ENCODE measurements at regions not wholly inside any gene's neighbourhood (a gene's known extent, or its start where the extent isn't known, plus 50 kb on each side); places are given as distances from the start of the nearest gene placed in this dataset.

DNA sequence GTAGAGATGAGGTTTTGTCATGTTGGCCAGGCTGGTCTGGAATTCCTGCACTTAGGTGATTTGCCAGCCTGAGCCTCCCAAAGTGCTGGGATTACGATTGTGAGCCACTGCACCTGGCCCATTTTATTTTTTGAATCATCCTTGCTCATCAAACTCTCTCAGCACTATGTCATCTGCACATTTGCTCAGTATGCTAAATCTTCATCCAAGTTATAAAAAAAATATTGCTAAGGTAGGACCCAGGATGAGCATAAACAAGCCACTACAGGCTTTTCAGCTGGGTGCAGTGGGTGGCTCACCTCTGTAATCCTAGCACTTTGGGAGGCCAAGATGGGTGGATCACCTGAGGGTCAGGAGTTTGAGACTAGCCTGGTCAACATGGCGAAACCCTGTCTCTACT lies 510.1 kb upstream of the LARGE1 start:
- no peaks in the 10 kb centered on the region for H3K9me3 Mint-ChIP-seq
- TF ChIP-seq, protein P1, sequence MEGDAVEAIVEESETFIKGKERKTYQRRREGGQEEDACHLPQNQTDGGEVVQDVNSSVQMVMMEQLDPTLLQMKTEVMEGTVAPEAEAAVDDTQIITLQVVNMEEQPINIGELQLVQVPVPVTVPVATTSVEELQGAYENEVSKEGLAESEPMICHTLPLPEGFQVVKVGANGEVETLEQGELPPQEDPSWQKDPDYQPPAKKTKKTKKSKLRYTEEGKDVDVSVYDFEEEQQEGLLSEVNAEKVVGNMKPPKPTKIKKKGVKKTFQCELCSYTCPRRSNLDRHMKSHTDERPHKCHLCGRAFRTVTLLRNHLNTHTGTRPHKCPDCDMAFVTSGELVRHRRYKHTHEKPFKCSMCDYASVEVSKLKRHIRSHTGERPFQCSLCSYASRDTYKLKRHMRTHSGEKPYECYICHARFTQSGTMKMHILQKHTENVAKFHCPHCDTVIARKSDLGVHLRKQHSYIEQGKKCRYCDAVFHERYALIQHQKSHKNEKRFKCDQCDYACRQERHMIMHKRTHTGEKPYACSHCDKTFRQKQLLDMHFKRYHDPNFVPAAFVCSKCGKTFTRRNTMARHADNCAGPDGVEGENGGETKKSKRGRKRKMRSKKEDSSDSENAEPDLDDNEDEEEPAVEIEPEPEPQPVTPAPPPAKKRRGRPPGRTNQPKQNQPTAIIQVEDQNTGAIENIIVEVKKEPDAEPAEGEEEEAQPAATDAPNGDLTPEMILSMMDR (conservative IDR thresholded peaks at IDR 0.05) = no peak
- H3K36me3 Mint-ChIP-seq (ENCODE audit: low read depth) = no peaks in the 10 kb centered on the region
- Histone ChIP-seq H3K9ac (ENCODE audit: extremely low read depth, low read length, poor library complexity, severe bottlenecking) (no peak overlapping the region), H3K36me3 (ENCODE audit: control insufficient read depth, insufficient read depth, low read length) (no peaks in the 10 kb centered on the region), H3K27ac (ENCODE audit: low read depth, low read length) (no peak overlapping the region), H3K4me1 (ENCODE audit: control insufficient read depth, insufficient read depth, low read length) (no peaks in the 10 kb centered on the region), H3K9me3 (ENCODE audit: control insufficient read depth, low read length) (no peaks in the 10 kb centered on the region), H3K4me3 (ENCODE audit: low read length) (no peak overlapping the region), H3K27me3 (ENCODE audit: control insufficient read depth, insufficient read depth, low read length, poor library complexity, severe bottlenecking) (no peaks in the 10 kb centered on the region)
- H3K4me3 Mint-ChIP-seq = no peak overlapping the region
- H3K4me1 Mint-ChIP-seq = no peaks in the 10 kb centered on the region
- H3K27ac Mint-ChIP-seq = no peak overlapping the region
- H3K27me3 Mint-ChIP-seq (ENCODE audit: insufficient read depth) = no peaks in the 10 kb centered on the region
- 96 to 100% methylated on average over 2 of the region's 2 CpGs for WGBS, 2 experiments (ENCODE audit: insufficient coverage in 1 of 2, insufficient read length in 1 of 2)
- DNase-seq = no peak

DNA sequence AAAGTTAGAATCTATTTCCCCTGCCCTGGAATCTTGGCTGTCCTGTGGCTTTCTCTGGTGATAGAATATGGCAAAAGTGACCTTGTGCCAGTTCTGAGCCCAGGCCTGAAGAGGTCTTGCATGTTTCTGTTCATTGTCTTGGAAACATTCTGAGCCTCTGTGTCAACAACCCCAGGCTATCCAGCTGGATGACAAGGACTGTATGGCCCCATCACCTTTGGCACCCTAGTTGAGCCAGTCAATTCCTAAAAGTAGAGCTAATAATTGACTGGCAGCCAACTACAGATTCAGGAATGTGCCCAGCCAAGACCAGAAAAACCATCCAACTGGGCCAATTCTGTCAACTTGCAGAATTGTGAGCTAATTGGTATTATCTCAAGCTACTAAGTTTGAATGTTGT lies 514.1 kb upstream of the LARGE1 start:
- Mint-ChIP-seq H3K27ac (no peak overlapping the region), H3K9me3 (peaks cover 6% of the 10 kb centered on the region), H3K4me3 (no peak overlapping the region), H3K27me3 (ENCODE audit: insufficient read depth) (peaks cover under 1% of the 10 kb centered on the region), H3K36me3 (ENCODE audit: low read depth) (no peaks in the 10 kb centered on the region), H3K4me1 (no peaks in the 10 kb centered on the region)
- Histone ChIP-seq H3K36me3 (ENCODE audit: control insufficient read depth, insufficient read depth, low read length) (no peaks in the 10 kb centered on the region), H3K4me1 (ENCODE audit: control insufficient read depth, insufficient read depth, low read length) (no peaks in the 10 kb centered on the region), H3K9me3 (ENCODE audit: control insufficient read depth, low read length) (no peaks in the 10 kb centered on the region), H3K4me3 (ENCODE audit: low read length) (no peak overlapping the region), H3K27me3 (ENCODE audit: control insufficient read depth, insufficient read depth, low read length, poor library complexity, severe bottlenecking) (no peaks in the 10 kb centered on the region), H3K27ac (ENCODE audit: low read depth, low read length) (no peak overlapping the region), H3K9ac (ENCODE audit: extremely low read depth, low read length, poor library complexity, severe bottlenecking) (no peak overlapping the region)
- DNase-seq = no peak
- TF ChIP-seq, protein P1 (conservative IDR thresholded peaks at IDR 0.05) = no peak

DNA sequence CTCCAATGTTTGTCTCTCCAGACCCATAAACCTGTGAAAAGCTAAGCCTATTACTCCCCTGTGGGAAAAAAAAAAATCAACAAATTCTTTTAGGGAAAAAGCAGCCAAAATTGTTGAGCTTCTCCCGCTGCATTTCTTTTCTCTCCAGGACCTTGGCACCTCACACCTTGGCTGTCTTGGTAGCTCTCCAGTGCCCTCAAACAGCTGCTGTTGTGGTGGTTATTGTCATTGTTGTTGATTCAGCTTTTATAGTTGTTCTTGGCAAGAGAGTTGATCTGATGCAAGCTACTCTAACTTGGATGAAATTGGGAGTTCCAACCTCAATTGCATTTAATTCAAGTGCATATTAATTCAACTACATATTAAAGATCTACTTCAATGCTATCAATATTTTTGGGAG lies 516.9 kb upstream of the LARGE1 start:
- no peak overlapping the region for H3K9ac ChIP-seq (ENCODE audit: extremely low read depth, low read length, poor library complexity, severe bottlenecking)
- Mint-ChIP-seq H3K27me3 (ENCODE audit: insufficient read depth) (peaks cover 5% of the 10 kb centered on the region), H3K27ac (no peak overlapping the region), H3K36me3 (ENCODE audit: low read depth) (no peaks in the 10 kb centered on the region), H3K4me3 (no peak overlapping the region), H3K4me1 (no peaks in the 10 kb centered on the region), H3K9me3 (peaks cover 6% of the 10 kb centered on the region)
- no peaks in the 10 kb centered on the region for H3K27me3 ChIP-seq (ENCODE audit: control insufficient read depth, insufficient read depth, low read length, poor library complexity, severe bottlenecking)
- 80% methylated on average over 1 of the region's 1 CpG for WGBS, 2 experiments (ENCODE audit: insufficient coverage in 1 of 2, insufficient read length in 1 of 2)
- no peak overlapping the region for H3K27ac ChIP-seq (ENCODE audit: low read depth, low read length)
- no peaks in the 10 kb centered on the region for H3K9me3 ChIP-seq (ENCODE audit: control insufficient read depth, low read length)
- H3K36me3 ChIP-seq (ENCODE audit: control insufficient read depth, insufficient read depth, low read length) = no peaks in the 10 kb centered on the region
- no peaks in the 10 kb centered on the region for H3K4me1 ChIP-seq (ENCODE audit: control insufficient read depth, insufficient read depth, low read length)
- H3K4me3 ChIP-seq (ENCODE audit: low read length) = no peak overlapping the region
- TF ChIP-seq, protein P1 (conservative IDR thresholded peaks at IDR 0.05) = no peak
- DNase-seq = no peak
